GM12873 (cell line): ENCODE measurements at regions not wholly inside any gene's neighbourhood (a gene's known extent, or its start where the extent isn't known, plus 50 kb on each side); places are given as distances from the start of the nearest gene placed in this dataset.
A peak's percentile ranks its signal among the peaks of the same experiment; 100 is the strongest.

Experiments
- CTCF ChIP-seq: IDR thresholded peaks from 2 replicates; pipeline ENCODE4 v1.5.1; 2012; ENCODE audit warnings: low read depth, mild to moderate bottlenecking, moderate library complexity, low read length, control low read depth; ENCODE audit not compliant: insufficient read depth; ENCODE audit errors: missing control alignments

- no peak for TF ChIP-seq CTCF
Measured at GRCh38 chr15:46296002-46296401, 661.2 kb downstream of the SQOR start.

GRCh38 chr15:46296797-46297196 lies 662.0 kb downstream of the SQOR start:
- TF ChIP-seq CTCF = no peak

- no peak for TF ChIP-seq CTCF
Measured at GRCh38 chr15:46297766-46298165, 662.9 kb downstream of the SQOR start.

GRCh38 chr15:46300716-46301115 lies 665.9 kb downstream of the SQOR start:
- no peak for TF ChIP-seq CTCF

GRCh38 chr15:46301291-46301690 lies 666.5 kb downstream of the SQOR start:
- TF ChIP-seq CTCF = no peak

- no peak for TF ChIP-seq CTCF
Measured at GRCh38 chr15:46301826-46302225, 667.0 kb downstream of the SQOR start.

GRCh38 chr15:46304321-46304720 lies 669.5 kb downstream of the SQOR start:
- TF ChIP-seq CTCF = peak; percentile 53
